Loucy (cell line): ENCODE measurements at regions not wholly inside any gene's neighbourhood (a gene's known extent, or its start where the extent isn't known, plus 50 kb on each side); places are given as distances from the start of the nearest gene placed in this dataset.

Source experiments
- H2AFZ ChIP-seq: fragments of 200-600 bp; sonication (generic); 2 replicates; pipeline ENCODE4 v1.6.0; 2016; ENCODE audit warnings: antibody characterized with exemption, mild to moderate bottlenecking, low read length, moderate library complexity
- H3F3A ChIP-seq: fragments of 200-600 bp; 2 replicates; pipeline ENCODE4 v1.6.0; 2016; ENCODE audit warnings: antibody characterized with exemption, low read depth, mild to moderate bottlenecking
- H3K27me3 ChIP-seq: fragments of 200-600 bp; sonication (generic); 2 replicates; pipeline ENCODE4 v1.6.1; 2014; ENCODE audit warnings: low read length, mild to moderate bottlenecking; ENCODE audit not compliant: insufficient read depth, poor library complexity, severe bottlenecking
- H3K36me3 ChIP-seq: fragments of 200-600 bp; sonication (generic); 2 replicates; pipeline ENCODE4 v1.6.1; 2016; ENCODE audit warnings: low read length; ENCODE audit not compliant: insufficient read depth
- H3K4me1 ChIP-seq: fragments of 200-600 bp; sonication (generic); 2 replicates; pipeline ENCODE4 v1.5.1; 2014; ENCODE audit warnings: low read length, mild to moderate bottlenecking; ENCODE audit not compliant: insufficient read depth, poor library complexity, severe bottlenecking
- H3K4me2 ChIP-seq: fragments of 200-600 bp; sonication (generic); 2 replicates; pipeline ENCODE4 v1.6.0; 2014; ENCODE audit warnings: antibody characterized with exemption, low read length, low read depth, mild to moderate bottlenecking; ENCODE audit not compliant: poor library complexity, severe bottlenecking
- H3K4me3 ChIP-seq: fragments of 200-600 bp; sonication (generic); 2 replicates; pipeline ENCODE4 v1.5.1; 2014; ENCODE audit warnings: low read length, mild to moderate bottlenecking, mixed read lengths; ENCODE audit not compliant: poor library complexity, severe bottlenecking
- H3K79me2 ChIP-seq: fragments of 200-600 bp; sonication (generic); 2 replicates; pipeline ENCODE4 v1.6.1; 2014; ENCODE audit warnings: low read length; ENCODE audit not compliant: insufficient read depth
- H3K9ac ChIP-seq: fragments of 200-600 bp; sonication (generic); 2 replicates; pipeline ENCODE4 v1.6.0; 2014; ENCODE audit warnings: mild to moderate bottlenecking, low read depth, low read length, moderate library complexity; ENCODE audit not compliant: poor library complexity, severe bottlenecking
- H3K9me2 ChIP-seq: fragments of 200-600 bp; sonication (generic); replicated peaks from 2 replicates; pipeline ENCODE4 v1.6.1; 2016; ENCODE audit warnings: low read depth, low read length, mixed read lengths
- H3K9me3 ChIP-seq: fragments of 200-600 bp; sonication (generic); 2 replicates; pipeline ENCODE4 v1.6.1; 2014; ENCODE audit warnings: mild to moderate bottlenecking, antibody characterized with exemption, low read length, low read depth; ENCODE audit not compliant: insufficient read depth
- H4K20me1 ChIP-seq: fragments of 200-600 bp; sonication (generic); 2 replicates; pipeline ENCODE4 v1.6.0; 2014; ENCODE audit warnings: antibody characterized with exemption, low read length, mild to moderate bottlenecking; ENCODE audit not compliant: insufficient read depth, poor library complexity, severe bottlenecking
- EZH2phosphoT487 ChIP-seq: fragments of 200-600 bp; IDR thresholded peaks from 2 replicates; pipeline ENCODE4 v1.6.1; 2018; ENCODE audit warnings: antibody characterized with exemption, mild to moderate bottlenecking, moderate library complexity, borderline replicate concordance
- TF ChIP-seq, protein P1 (sequence below): fragments of 200-600 bp; sonication (generic); conservative IDR thresholded peaks from 2 replicates; pipeline ENCODE4 v1.5.1; 2014; ENCODE audit warnings: mild to moderate bottlenecking, antibody characterized with exemption, low read length

DNA sequence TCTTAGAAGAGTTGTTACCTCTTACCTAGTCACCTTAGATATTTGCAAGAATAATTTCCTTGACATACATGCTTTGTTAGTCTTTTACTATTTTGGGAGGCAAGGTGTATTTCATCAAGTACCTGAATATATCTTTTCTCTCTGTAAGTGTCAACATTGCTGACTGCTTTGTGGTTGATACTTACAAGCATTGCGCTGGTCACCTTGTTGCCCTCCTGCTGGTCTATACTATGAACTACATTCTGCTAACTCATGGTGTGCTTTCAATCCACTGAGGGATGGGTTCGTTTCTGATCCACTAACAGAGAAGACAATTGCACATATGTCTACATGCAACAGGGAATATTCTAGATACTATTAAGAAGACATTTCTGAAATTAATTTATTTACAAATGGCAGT, 837.8 kb upstream of the COBL start:
- H3K9me3 ChIP-seq = no peaks in the 10 kb centered on the region
- H4K20me1 ChIP-seq = no peaks in the 10 kb centered on the region
- no peak overlapping the region for H3K4me2 ChIP-seq
- no peaks in the 10 kb centered on the region for H3F3A ChIP-seq
- TF ChIP-seq, protein P1, sequence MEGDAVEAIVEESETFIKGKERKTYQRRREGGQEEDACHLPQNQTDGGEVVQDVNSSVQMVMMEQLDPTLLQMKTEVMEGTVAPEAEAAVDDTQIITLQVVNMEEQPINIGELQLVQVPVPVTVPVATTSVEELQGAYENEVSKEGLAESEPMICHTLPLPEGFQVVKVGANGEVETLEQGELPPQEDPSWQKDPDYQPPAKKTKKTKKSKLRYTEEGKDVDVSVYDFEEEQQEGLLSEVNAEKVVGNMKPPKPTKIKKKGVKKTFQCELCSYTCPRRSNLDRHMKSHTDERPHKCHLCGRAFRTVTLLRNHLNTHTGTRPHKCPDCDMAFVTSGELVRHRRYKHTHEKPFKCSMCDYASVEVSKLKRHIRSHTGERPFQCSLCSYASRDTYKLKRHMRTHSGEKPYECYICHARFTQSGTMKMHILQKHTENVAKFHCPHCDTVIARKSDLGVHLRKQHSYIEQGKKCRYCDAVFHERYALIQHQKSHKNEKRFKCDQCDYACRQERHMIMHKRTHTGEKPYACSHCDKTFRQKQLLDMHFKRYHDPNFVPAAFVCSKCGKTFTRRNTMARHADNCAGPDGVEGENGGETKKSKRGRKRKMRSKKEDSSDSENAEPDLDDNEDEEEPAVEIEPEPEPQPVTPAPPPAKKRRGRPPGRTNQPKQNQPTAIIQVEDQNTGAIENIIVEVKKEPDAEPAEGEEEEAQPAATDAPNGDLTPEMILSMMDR = no peak
- TF ChIP-seq EZH2phosphoT487 = no peak
- no peaks in the 10 kb centered on the region for H3K9me2 ChIP-seq
- H3K4me1 ChIP-seq = no peaks in the 10 kb centered on the region
- no peaks in the 10 kb centered on the region for H3K27me3 ChIP-seq
- H2AFZ ChIP-seq = no peak overlapping the region
- H3K9ac ChIP-seq = no peak overlapping the region
- no peaks in the 10 kb centered on the region for H3K79me2 ChIP-seq
- H3K36me3 ChIP-seq = no peaks in the 10 kb centered on the region
- no peak overlapping the region for H3K4me3 ChIP-seq

DNA sequence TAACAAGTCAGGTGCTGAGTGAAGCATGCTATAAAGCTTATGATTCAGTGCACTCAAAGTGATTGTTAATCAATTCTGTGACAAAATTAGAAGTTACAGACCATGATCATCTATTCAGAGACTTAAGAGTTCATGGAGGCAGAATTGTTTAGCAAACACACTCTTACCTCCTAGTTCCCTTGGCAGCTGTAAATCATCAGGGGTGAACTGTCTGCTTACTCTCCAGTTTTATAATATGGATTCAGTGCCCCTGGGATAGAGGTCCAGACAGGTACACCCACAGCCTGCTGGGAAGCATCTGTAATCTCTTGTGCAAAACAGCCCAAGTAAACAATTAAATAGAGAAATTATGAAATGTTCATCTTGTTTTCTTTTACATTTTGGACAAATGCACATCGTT, 835.0 kb upstream of the COBL start:
- no peak overlapping the region for H3K4me3 ChIP-seq
- H4K20me1 ChIP-seq = no peaks in the 10 kb centered on the region
- H3K9me2 ChIP-seq = no peaks in the 10 kb centered on the region
- H3K27me3 ChIP-seq = no peaks in the 10 kb centered on the region
- H3K79me2 ChIP-seq = no peaks in the 10 kb centered on the region
- no peak overlapping the region for H2AFZ ChIP-seq
- no peak overlapping the region for H3K4me2 ChIP-seq
- no peak overlapping the region for H3K9ac ChIP-seq
- H3K4me1 ChIP-seq = no peaks in the 10 kb centered on the region
- TF ChIP-seq EZH2phosphoT487 = no peak
- H3F3A ChIP-seq = no peaks in the 10 kb centered on the region
- no peaks in the 10 kb centered on the region for H3K9me3 ChIP-seq
- H3K36me3 ChIP-seq = no peaks in the 10 kb centered on the region

- H3K9me3 ChIP-seq = no peaks in the 10 kb centered on the region
- no peaks in the 10 kb centered on the region for H3K79me2 ChIP-seq
- H4K20me1 ChIP-seq = no peaks in the 10 kb centered on the region
- H3K27me3 ChIP-seq = no peaks in the 10 kb centered on the region
- H3K4me3 ChIP-seq = no peak overlapping the region
- H3K36me3 ChIP-seq = no peaks in the 10 kb centered on the region
- H3K4me2 ChIP-seq = no peak overlapping the region
- no peaks in the 10 kb centered on the region for H3K4me1 ChIP-seq
- H3K9me2 ChIP-seq = no peaks in the 10 kb centered on the region
- TF ChIP-seq, protein P1 = no peak
- TF ChIP-seq EZH2phosphoT487 = no peak
- H2AFZ ChIP-seq = no peak overlapping the region
- H3K9ac ChIP-seq = no peak overlapping the region
- H3F3A ChIP-seq = no peaks in the 10 kb centered on the region
Observed at GRCh38 chr7:52150952-52151351, 834.3 kb upstream of the COBL start.

- Histone ChIP-seq H3K4me3 (no peak overlapping the region), H3K9me3 (no peaks in the 10 kb centered on the region), H3K4me1 (no peaks in the 10 kb centered on the region), H3K36me3 (no peaks in the 10 kb centered on the region), H3K27me3 (no peaks in the 10 kb centered on the region), H3K9me2 (no peaks in the 10 kb centered on the region), H3K4me2 (no peak overlapping the region), H4K20me1 (no peaks in the 10 kb centered on the region), H2AFZ (no peak overlapping the region), H3K9ac (no peak overlapping the region), H3K79me2 (no peaks in the 10 kb centered on the region), H3F3A (no peaks in the 10 kb centered on the region)
- no peak for TF ChIP-seq EZH2phosphoT487
- TF ChIP-seq, protein P1 = no peak
Observed at GRCh38 chr7:52146871-52147634, 830.4 kb upstream of the COBL start.
